Nephron progenitor cell (in vitro differentiated cells): ENCODE measurements at regions not wholly inside any gene's neighbourhood (a gene's known extent, or its start where the extent isn't known, plus 50 kb on each side); places are given as distances from the start of the nearest gene placed in this dataset.
"Not testable (repeated sequence)": the region's sequence is repeated elsewhere in the genome, so short reads cannot be mapped to it uniquely, and the experiment has no call there.

Experiments
- DNase-seq: peaks from one replicate; pipeline ENCODE4 v3.0.0; 2021
- H3K27ac Mint-ChIP-seq: 2 replicates; pipeline ENCODE4 v1.8.0; 2021; ENCODE audit warnings: mild to moderate bottlenecking, moderate library complexity, mixed read lengths
- H3K27me3 Mint-ChIP-seq: 2 replicates; pipeline ENCODE4 v1.8.0; 2021; ENCODE audit warnings: mild to moderate bottlenecking, low read depth, mixed read lengths; ENCODE audit not compliant: poor library complexity
- H3K36me3 Mint-ChIP-seq: 2 replicates; pipeline ENCODE4 v1.8.0; 2021; ENCODE audit warnings: low read depth, mixed read lengths
- H3K4me1 Mint-ChIP-seq: 2 replicates; pipeline ENCODE4 v1.8.0; 2021; ENCODE audit warnings: mixed read lengths
- H3K4me3 Mint-ChIP-seq: 2 replicates; pipeline ENCODE4 v1.8.0; 2021; ENCODE audit warnings: mild to moderate bottlenecking, moderate library complexity, mixed read lengths
- H3K9me3 Mint-ChIP-seq: 2 replicates; pipeline ENCODE4 v1.8.0; 2021; ENCODE audit warnings: mild to moderate bottlenecking, moderate library complexity, mixed read lengths
- TF ChIP-seq, protein P1 (sequence below): fragments of 200-600 bp; sonication (generic); IDR thresholded peaks from 2 replicates; pipeline ENCODE4 v1.5.0; 2021; ENCODE audit warnings: antibody characterized with exemption

GRCh38 chr13:76316998-76317527, 569.1 kb downstream of the KCTD12 start:
- H3K9me3 Mint-ChIP-seq: no peaks in the 10 kb centered on the region
- peaks cover 7% of the 10 kb centered on the region for H3K4me1 Mint-ChIP-seq
- no peaks in the 10 kb centered on the region for H3K36me3 Mint-ChIP-seq
- DNase-seq: no peak
- peak overlapping the region; percentile 26 for H3K27ac Mint-ChIP-seq
- TF ChIP-seq, protein P1, sequence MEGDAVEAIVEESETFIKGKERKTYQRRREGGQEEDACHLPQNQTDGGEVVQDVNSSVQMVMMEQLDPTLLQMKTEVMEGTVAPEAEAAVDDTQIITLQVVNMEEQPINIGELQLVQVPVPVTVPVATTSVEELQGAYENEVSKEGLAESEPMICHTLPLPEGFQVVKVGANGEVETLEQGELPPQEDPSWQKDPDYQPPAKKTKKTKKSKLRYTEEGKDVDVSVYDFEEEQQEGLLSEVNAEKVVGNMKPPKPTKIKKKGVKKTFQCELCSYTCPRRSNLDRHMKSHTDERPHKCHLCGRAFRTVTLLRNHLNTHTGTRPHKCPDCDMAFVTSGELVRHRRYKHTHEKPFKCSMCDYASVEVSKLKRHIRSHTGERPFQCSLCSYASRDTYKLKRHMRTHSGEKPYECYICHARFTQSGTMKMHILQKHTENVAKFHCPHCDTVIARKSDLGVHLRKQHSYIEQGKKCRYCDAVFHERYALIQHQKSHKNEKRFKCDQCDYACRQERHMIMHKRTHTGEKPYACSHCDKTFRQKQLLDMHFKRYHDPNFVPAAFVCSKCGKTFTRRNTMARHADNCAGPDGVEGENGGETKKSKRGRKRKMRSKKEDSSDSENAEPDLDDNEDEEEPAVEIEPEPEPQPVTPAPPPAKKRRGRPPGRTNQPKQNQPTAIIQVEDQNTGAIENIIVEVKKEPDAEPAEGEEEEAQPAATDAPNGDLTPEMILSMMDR: no peak
- H3K27me3 Mint-ChIP-seq: no peaks in the 10 kb centered on the region
- no peak overlapping the region for H3K4me3 Mint-ChIP-seq

DNA sequence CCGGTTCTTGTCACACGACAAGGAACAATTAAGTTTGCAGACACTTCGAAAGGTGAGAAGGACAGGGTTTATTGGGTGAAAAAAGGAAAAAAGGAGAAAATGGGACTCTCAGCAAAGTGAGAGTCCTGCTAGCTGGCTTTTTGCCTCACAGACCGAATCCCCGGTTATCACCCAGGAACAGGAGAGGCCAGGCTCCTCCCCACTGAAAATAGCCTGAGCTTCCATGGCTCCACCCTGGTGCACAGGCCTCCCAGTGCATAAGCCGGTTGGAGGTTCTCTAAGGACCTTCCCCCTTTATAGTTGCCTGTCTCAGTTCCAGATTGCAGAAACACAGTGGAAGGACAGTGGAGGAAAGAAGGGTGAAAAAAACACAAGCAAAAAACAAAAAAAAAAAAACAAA, 571.7 kb downstream of the KCTD12 start:
- Mint-ChIP-seq H3K4me3 (no peak overlapping the region), H3K9me3 (no peaks in the 10 kb centered on the region), H3K4me1 (peaks cover 7% of the 10 kb centered on the region), H3K27ac (peak overlapping the region; percentile 40), H3K27me3 (no peaks in the 10 kb centered on the region), H3K36me3 (no peaks in the 10 kb centered on the region)
- DNase-seq: peak; percentile 1
- TF ChIP-seq, protein P1: no peak

DNA sequence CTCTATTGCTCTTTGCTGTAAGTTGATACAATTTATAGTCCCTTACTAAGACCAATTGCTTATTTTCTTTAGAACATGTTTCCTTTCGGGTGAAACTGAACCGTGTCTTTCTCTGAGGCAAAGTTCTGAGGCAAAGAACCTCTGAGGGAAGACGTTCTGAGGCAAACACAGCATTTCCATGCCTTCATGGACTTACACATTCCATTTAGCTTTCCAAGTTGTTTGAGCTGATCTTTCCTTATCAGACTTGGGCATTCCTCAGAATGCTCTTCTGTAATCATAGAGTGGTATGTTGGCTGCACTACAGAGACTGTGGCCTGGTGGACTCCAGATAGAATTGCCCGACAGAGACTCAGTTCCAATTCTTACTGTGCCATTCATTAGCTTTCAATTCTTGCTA, 579.1 kb downstream of the KCTD12 start:
- no peaks in the 10 kb centered on the region for H3K27me3 Mint-ChIP-seq
- no peaks in the 10 kb centered on the region for H3K36me3 Mint-ChIP-seq
- peak overlapping the region; percentile 46 for H3K4me3 Mint-ChIP-seq
- no peak for DNase-seq
- peak overlapping the region; percentile 97 for H3K27ac Mint-ChIP-seq
- peaks cover 35% of the 10 kb centered on the region for H3K4me1 Mint-ChIP-seq
- H3K9me3 Mint-ChIP-seq: no peaks in the 10 kb centered on the region
- TF ChIP-seq, protein P1: no peak

- Mint-ChIP-seq H3K36me3 (no peaks in the 10 kb centered on the region), H3K4me3 (no peak overlapping the region), H3K9me3 (peaks cover 11% of the 10 kb centered on the region), H3K4me1 (peaks cover 10% of the 10 kb centered on the region), H3K27me3 (peaks cover 3% of the 10 kb centered on the region), H3K27ac (no peak overlapping the region)
- DNase-seq: no peak
- TF ChIP-seq, protein P1: no peak
Measured at GRCh38 chr13:76300688-76301087, 585.5 kb downstream of the KCTD12 start.

DNA sequence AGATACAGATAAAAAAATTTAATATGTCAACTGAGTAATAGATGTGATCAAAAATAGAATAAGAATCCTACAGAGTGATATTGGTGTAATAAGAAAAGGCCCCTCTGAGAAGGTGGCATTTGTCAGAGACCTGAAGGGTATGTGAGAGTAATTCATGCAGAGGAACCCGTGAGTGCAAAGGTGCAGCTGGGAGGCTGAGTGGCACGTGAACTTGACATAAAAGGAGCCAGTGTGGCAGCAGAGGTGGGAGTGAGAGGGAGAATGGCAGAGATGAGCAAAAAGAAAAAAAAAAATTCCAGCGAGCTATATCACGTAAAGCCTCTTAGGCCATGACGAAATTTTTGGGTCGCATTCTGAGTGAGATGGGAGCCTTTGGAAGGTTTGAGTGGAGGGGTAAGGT, 588.9 kb downstream of the KCTD12 start:
- Mint-ChIP-seq H3K4me1 (no peaks in the 10 kb centered on the region), H3K27ac (peak overlapping the region; percentile 53), H3K36me3 (no peaks in the 10 kb centered on the region), H3K9me3 (peaks cover 25% of the 10 kb centered on the region), H3K4me3 (no peak overlapping the region), H3K27me3 (peaks cover 3% of the 10 kb centered on the region)
- DNase-seq: no peak
- TF ChIP-seq, protein P1: no peak

DNA sequence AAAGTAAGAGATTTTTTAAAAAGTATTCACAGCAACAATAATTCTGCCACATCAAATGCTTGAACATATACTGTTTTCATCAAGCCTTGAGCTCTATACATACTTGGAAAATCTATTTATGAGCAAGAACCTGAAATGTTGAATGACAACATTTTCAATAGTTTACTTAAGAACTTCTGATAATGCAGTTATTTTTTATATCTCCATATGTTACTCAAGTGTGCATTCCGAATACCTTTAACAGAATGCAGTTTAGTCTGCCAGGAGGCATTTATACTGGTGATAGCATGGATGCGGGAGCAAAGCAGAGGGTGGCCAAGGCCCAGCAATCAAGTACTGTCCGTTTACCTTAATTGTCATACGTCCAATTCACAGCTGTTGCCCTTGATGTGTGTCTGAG, 589.5 kb downstream of the KCTD12 start:
- H3K36me3 Mint-ChIP-seq: no peaks in the 10 kb centered on the region

DNA sequence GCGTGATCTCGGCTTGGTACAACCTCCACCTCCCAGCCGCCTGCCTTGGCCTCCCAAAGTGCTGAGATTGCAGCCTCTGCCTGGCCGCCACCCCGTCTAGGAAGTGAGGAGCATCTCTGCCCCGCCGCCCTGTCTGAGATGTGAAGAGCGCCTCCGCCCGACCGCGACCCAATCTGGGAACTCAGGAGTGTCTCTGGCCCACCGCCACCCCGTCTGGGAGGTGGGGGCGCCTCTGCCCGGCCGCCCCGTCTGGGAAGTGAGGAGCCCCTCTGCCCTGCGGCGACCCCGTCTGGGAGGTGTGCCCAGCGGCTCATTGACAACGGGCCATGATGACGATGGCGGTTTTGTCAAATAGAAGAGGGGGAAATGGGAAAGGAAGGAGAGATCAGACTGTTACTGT, 591.2 kb downstream of the KCTD12 start:
- not testable (repeated sequence) for H3K27me3 Mint-ChIP-seq, H3K4me1 Mint-ChIP-seq, H3K27ac Mint-ChIP-seq, H3K4me3 Mint-ChIP-seq, H3K36me3 Mint-ChIP-seq, DNase-seq
- peaks cover 22% of the 10 kb centered on the region for H3K9me3 Mint-ChIP-seq

More for the DNA sequence above, 589.5 kb downstream of the KCTD12 start:
- Mint-ChIP-seq H3K27me3 (peaks cover 3% of the 10 kb centered on the region), H3K9me3 (peaks cover 26% of the 10 kb centered on the region), H3K4me1 (no peaks in the 10 kb centered on the region), H3K27ac (no peak overlapping the region), H3K4me3 (no peak overlapping the region)
- TF ChIP-seq, protein P1: no peak
- DNase-seq: no peak
